ENCODE measurements at regions not wholly inside any gene's neighbourhood (a gene's known extent, or its start where the extent isn't known, plus 50 kb on each side); places are given as distances from the start of the nearest gene placed in this dataset.

GRCh38 chr1:81068726-81069125, 732.0 kb upstream of the ADGRL2 start:
- Histone ChIP-seq H3K27me3 (no peaks in the 10 kb centered on the region), H3K9me3 (no peaks in the 10 kb centered on the region), H3K4me1 (no peaks in the 10 kb centered on the region), H3K36me3 (no peaks in the 10 kb centered on the region), H3K4me3 (no peak overlapping the region), H3K27ac (replicated peaks in 1 of 4) (no peak overlapping the region)
- no peak for DNase-seq (ENCODE audit: extremely low spot score)
- 47% methylated on average over 4 of the region's 4 CpGs for WGBS
- TF ChIP-seq POLR2AphosphoS5 (IDR thresholded peaks at IDR 0.05) (no peak), EP300 (IDR thresholded peaks at IDR 0.05) (no peak), CTCF (IDR thresholded peaks at IDR 0.05) (no peak), POLR2A (IDR thresholded peaks at IDR 0.05; ENCODE audit: low read depth) (no peak)
- intact Hi-C loops (cut with DNase I): no loop called here

- DNase-seq (ENCODE audit: extremely low spot score): no peak
- no peak for TF ChIP-seq CTCF (IDR thresholded peaks at IDR 0.05)
- no peak for TF ChIP-seq POLR2A (IDR thresholded peaks at IDR 0.05; ENCODE audit: low read depth)
- intact Hi-C loops (cut with DNase I): no loop called here
- H3K4me3 ChIP-seq: no peak overlapping the region
- 74% methylated on average over 7 of the region's 7 CpGs for WGBS
- H3K27ac ChIP-seq (replicated peaks in 1 of 4): no peak overlapping the region
- no peaks in the 10 kb centered on the region for H3K4me1 ChIP-seq
- no peaks in the 10 kb centered on the region for H3K9me3 ChIP-seq
- H3K36me3 ChIP-seq: no peaks in the 10 kb centered on the region
- H3K27me3 ChIP-seq: no peaks in the 10 kb centered on the region
Measured at GRCh38 chr1:81053826-81054225, 746.9 kb upstream of the ADGRL2 start.

- Histone ChIP-seq H3K9me3 (no peaks in the 10 kb centered on the region), H3K36me3 (no peaks in the 10 kb centered on the region), H3K27ac (replicated peaks in 1 of 4) (no peak overlapping the region), H3K4me3 (no peak overlapping the region), H3K27me3 (no peaks in the 10 kb centered on the region), H3K4me1 (no peaks in the 10 kb centered on the region)
- WGBS: 92% methylated on average over 2 of the region's 2 CpGs
- intact Hi-C loops (cut with DNase I): no loop called here
- no peak for DNase-seq (ENCODE audit: extremely low spot score)
- TF ChIP-seq CTCF (IDR thresholded peaks at IDR 0.05) (no peak), POLR2AphosphoS5 (IDR thresholded peaks at IDR 0.05) (no peak), POLR2A (IDR thresholded peaks at IDR 0.05; ENCODE audit: low read depth) (no peak), EP300 (IDR thresholded peaks at IDR 0.05) (no peak)
Measured at GRCh38 chr1:81052162-81052561, 748.6 kb upstream of the ADGRL2 start.

GRCh38 chr1:81050390-81050789, 750.3 kb upstream of the ADGRL2 start:
- TF ChIP-seq POLR2A (IDR thresholded peaks at IDR 0.05; ENCODE audit: low read depth): no peak
- TF ChIP-seq CTCF (IDR thresholded peaks at IDR 0.05): no peak
- no peak for TF ChIP-seq EP300 (IDR thresholded peaks at IDR 0.05)
- TF ChIP-seq POLR2AphosphoS5 (IDR thresholded peaks at IDR 0.05): no peak
- H3K36me3 ChIP-seq: no peaks in the 10 kb centered on the region
- no peak overlapping the region for H3K27ac ChIP-seq (replicated peaks in 1 of 4)
- intact Hi-C loops (cut with DNase I): no loop called here
- H3K4me3 ChIP-seq: no peak overlapping the region
- no peaks in the 10 kb centered on the region for H3K4me1 ChIP-seq
- 84% methylated on average over 1 of the region's 1 CpG for WGBS
- no peaks in the 10 kb centered on the region for H3K27me3 ChIP-seq
- DNase-seq (ENCODE audit: extremely low spot score): no peak
- H3K9me3 ChIP-seq: no peaks in the 10 kb centered on the region

GRCh38 chr1:81044708-81045107, 756.0 kb upstream of the ADGRL2 start:
- no peaks in the 10 kb centered on the region for H3K36me3 ChIP-seq
- no peak for DNase-seq (ENCODE audit: extremely low spot score)
- H3K27ac ChIP-seq (replicated peaks in 1 of 4): no peak overlapping the region
- TF ChIP-seq CTCF (IDR thresholded peaks at IDR 0.05) (no peak), EP300 (IDR thresholded peaks at IDR 0.05) (no peak), POLR2A (IDR thresholded peaks at IDR 0.05; ENCODE audit: low read depth) (no peak), POLR2AphosphoS5 (IDR thresholded peaks at IDR 0.05) (no peak)
- no peaks in the 10 kb centered on the region for H3K9me3 ChIP-seq
- H3K4me3 ChIP-seq: no peak overlapping the region
- no peaks in the 10 kb centered on the region for H3K4me1 ChIP-seq
- intact Hi-C loops (cut with DNase I): no loop called here
- WGBS: 56% methylated on average over 2 of the region's 2 CpGs
- no peaks in the 10 kb centered on the region for H3K27me3 ChIP-seq
